Small intestine (tissue), 7 donors: ENCODE measurements at regions not wholly inside any gene's neighbourhood (a gene's known extent, or its start where the extent isn't known, plus 50 kb on each side); places are given as distances from the start of the nearest gene placed in this dataset.

Source experiments
- DNase-seq, 2 donors: peaks; one replicate each; pipeline versions ENCODE4 v3.0.0 to v3.0.0-alpha.2; 2013
- FAIRE-seq: peaks from 2 replicates; lab custom pipeline; 2012; peaks lifted over from hg19 to GRCh38; lab: Jason Lieb, UNC
- H3K27ac ChIP-seq, 3 donors: one replicate each; pipeline ENCODE4 v1.5.1; 2013; ENCODE audit warnings: low read length in 2 of 3, mild to moderate bottlenecking in 2 of 3, control low read depth in 1 of 3, inconsistent platforms in 1 of 3, low read depth in 1 of 3, moderate library complexity in 1 of 3
- H3K27me3 ChIP-seq, 3 donors: one replicate each; pipeline ENCODE4 v1.6.1; 2013; ENCODE audit warnings: low read length in 3 of 3, inconsistent platforms in 1 of 3; ENCODE audit not compliant: control insufficient read depth in 3 of 3, insufficient read depth in 3 of 3
- H3K36me3 ChIP-seq, 3 donors: one replicate each; pipeline ENCODE4 v1.6.1; 2013; ENCODE audit warnings: low read length in 3 of 3, inconsistent platforms in 1 of 3, low read depth in 1 of 3, mild to moderate bottlenecking in 1 of 3, moderate library complexity in 1 of 3; ENCODE audit not compliant: control insufficient read depth in 3 of 3, insufficient read depth in 2 of 3
- H3K4me1 ChIP-seq, 3 donors: one replicate each; pipeline ENCODE4 v1.6.1; 2013; ENCODE audit warnings: low read length in 2 of 3, inconsistent platforms in 1 of 3, low read depth in 1 of 3, mild to moderate bottlenecking in 1 of 3, moderate library complexity in 1 of 3; ENCODE audit not compliant: control insufficient read depth in 3 of 3, insufficient read depth in 2 of 3
- H3K4me3 ChIP-seq, 3 donors: one replicate each; pipeline ENCODE4 v1.5.1; 2013; ENCODE audit warnings: low read length in 3 of 3, control low read depth in 1 of 3, inconsistent platforms in 1 of 3, low read depth in 1 of 3, mild to moderate bottlenecking in 1 of 3, moderate library complexity in 1 of 3
- H3K9me3 ChIP-seq, 2 donors: one replicate each; pipeline ENCODE4 v1.6.1; 2013; ENCODE audit warnings: low read depth in 1 of 2, low read length in 1 of 2; ENCODE audit not compliant: control insufficient read depth in 2 of 2, insufficient read depth in 1 of 2
- WGBS, 3 donors: extraction: QIAGEN DNeasy Blood & Tissue Kit; methylation state at CpG; one replicate each; pipeline ENCODE4 v1.1.7; 2013; 5-methylcytosine and 5-hydroxymethylcytosine counted together
- donor health status: healthy with polysubstance abuse.
- donor health status: control.
- donor health status: control.
- donor health status: Bipolar disorder and iron deficiency.
- donor health status: healthy.

DNA sequence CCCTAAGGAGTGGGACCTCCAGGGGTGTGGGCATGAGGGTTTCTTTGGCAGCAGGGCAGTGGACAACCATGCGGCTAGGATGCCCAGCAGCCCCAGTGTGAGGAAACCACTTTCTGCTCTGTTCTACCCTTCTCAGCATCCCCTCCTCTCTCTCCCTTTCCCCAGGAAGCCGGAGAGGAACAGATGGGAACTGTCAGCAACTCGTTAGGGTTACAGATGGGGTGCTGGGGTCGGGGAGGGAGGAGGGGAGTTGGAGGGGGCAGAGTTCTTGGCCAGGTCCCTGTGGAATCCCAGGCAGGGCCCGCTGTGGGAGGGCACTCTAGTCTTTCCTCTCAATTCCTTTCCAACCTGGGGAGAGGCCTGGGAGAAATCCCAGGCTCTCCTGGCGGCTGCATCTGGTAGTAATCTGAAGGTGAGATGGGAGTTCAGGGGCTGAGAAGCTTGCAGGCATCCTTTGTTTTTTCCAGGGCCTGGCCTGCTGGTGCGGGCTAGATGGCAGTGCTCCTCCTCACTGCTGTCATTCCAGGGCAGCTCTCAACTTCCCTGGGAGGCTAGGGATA, 93.9 kb upstream of the CSF3R start:
- FAIRE-seq (no peak), DNase-seq (no peak)
- Histone ChIP-seq H3K27ac (no peak overlapping the region), H3K4me1 (no peaks in the 10 kb centered on the region), H3K9me3 (no peaks in the 10 kb centered on the region), H3K27me3 (peaks cover 0 to 4% (median 3%) of the 10 kb centered on the region in 3 donors), H3K36me3 (no peaks in the 10 kb centered on the region), H3K4me3 (no peak overlapping the region)
- 41 to 49% (median 43%) methylated on average over 7 of the region's 7 CpGs for WGBS, 3 donors

DNA sequence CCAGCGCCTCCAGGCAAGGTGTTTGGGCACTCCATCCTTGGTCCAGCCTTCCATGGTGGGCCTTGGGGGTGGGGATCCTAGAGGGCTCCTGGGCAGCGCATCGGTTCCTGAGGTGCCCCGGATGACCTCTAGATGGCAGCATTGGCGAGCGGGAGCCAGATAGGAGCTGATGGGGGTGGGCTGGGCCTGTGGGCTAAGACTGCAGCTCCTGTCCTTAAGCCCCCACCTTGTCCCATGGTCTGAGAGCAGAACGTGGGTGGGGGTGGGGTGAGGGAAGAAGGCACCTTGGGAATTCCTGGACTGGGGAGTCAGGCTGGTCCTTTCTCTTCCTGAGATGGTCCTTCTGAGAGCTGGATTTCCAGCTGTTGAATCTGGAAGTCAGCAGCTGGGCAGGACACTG, 93.4 kb upstream of the CSF3R start:
- 2% methylated on average over 7 of the region's 7 CpGs for WGBS, 3 donors
- no peak overlapping the region for H3K4me3 ChIP-seq
- H3K36me3 ChIP-seq: no peaks in the 10 kb centered on the region
- peak; percentile 24 to 40 for DNase-seq
- no peak for FAIRE-seq
- no peak overlapping the region for H3K27ac ChIP-seq
- H3K9me3 ChIP-seq: no peaks in the 10 kb centered on the region
- H3K4me1 ChIP-seq: no peaks in the 10 kb centered on the region
- peaks cover 0 to 4% (median 3%) of the 10 kb centered on the region in 3 donors for H3K27me3 ChIP-seq

GRCh38 chr1:36573445-36573844, 90.7 kb upstream of the CSF3R start:
- DNase-seq (no peak), FAIRE-seq (no peak)
- Histone ChIP-seq H3K4me3 (no peak overlapping the region), H3K9me3 (no peaks in the 10 kb centered on the region), H3K27ac (no peak overlapping the region), H3K4me1 (no peaks in the 10 kb centered on the region), H3K27me3 (peaks cover 0 to 4% (median 3%) of the 10 kb centered on the region in 3 donors), H3K36me3 (no peaks in the 10 kb centered on the region)
- 32 to 47% (median 35%) methylated on average over 6 of the region's 6 CpGs for WGBS, 3 donors

DNA sequence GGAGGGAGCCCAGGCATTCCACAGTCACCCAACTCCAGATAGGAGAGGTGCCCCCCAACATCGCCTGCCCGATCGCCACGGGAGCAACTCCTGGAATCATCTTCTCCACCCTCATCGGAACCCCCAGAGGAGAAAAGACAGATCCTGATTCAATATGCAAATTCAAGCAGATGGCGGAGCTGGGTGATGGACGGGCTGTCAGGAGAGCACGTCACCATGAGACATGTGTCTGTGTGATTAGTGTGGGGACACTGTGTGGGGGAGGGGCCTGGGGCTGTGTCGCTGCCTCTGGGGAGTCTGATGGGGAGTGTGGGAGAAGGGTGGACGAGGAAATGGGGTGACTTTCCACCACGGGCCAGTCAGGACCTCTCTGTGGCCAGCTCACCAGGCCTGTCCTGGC, 90.2 kb upstream of the CSF3R start:
- Histone ChIP-seq H3K9me3 (no peaks in the 10 kb centered on the region), H3K27me3 (peaks cover 0 to 4% (median 3%) of the 10 kb centered on the region in 3 donors), H3K36me3 (no peaks in the 10 kb centered on the region), H3K4me3 (no peak overlapping the region), H3K27ac (no peak overlapping the region), H3K4me1 (no peaks in the 10 kb centered on the region)
- DNase-seq (no peak), FAIRE-seq (no peak)
- WGBS, 3 donors: 42 to 51% (median 51%) methylated on average over 11 of the region's 11 CpGs

GRCh38 chr1:36572142-36572715, 89.5 kb upstream of the CSF3R start:
- H3K27ac ChIP-seq: no peak overlapping the region
- no peaks in the 10 kb centered on the region for H3K9me3 ChIP-seq
- no peaks in the 10 kb centered on the region for H3K4me1 ChIP-seq
- WGBS, 3 donors: 43 to 51% (median 51%) methylated on average over 15 of the region's 15 CpGs
- no peak for DNase-seq
- FAIRE-seq: no peak
- no peak overlapping the region for H3K4me3 ChIP-seq
- H3K36me3 ChIP-seq: no peaks in the 10 kb centered on the region
- H3K27me3 ChIP-seq: peaks cover 0 to 4% (median 3%) of the 10 kb centered on the region in 3 donors

DNA sequence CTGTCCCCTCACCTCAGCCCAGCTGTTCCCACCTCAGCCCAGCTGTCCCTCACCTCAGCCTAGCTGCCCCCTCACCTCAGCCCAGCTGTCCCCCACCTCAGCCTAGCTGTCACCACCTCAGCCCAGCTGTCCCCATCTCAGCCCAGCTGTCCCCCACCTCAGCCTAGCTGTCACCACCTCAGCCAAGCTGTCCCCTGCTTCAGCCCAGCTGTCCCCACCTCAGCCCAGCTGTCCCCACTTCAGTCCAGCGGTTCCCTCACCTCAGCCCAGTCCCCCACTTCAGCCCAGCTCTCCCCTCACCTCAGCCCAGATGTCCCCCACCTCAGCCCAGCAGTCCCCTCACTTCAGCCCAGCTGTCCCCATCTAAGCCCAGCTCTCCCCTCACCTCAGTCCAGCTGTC, 88.4 kb upstream of the CSF3R start:
- H3K4me1 ChIP-seq: no peaks in the 10 kb centered on the region
- no peak overlapping the region for H3K27ac ChIP-seq
- no peaks in the 10 kb centered on the region for H3K9me3 ChIP-seq
- no peak overlapping the region for H3K4me3 ChIP-seq
- no peaks in the 10 kb centered on the region for H3K36me3 ChIP-seq
- no peak for FAIRE-seq
- DNase-seq: no peak
- H3K27me3 ChIP-seq: peaks cover 0 to 4% (median 3%) of the 10 kb centered on the region in 3 donors
- WGBS, 3 donors: 66 to 67% (median 67%) methylated on average over 1 of the region's 1 CpG

GRCh38 chr1:36570478-36571060, 87.9 kb upstream of the CSF3R start:
- Histone ChIP-seq H3K27me3 (peaks cover 0 to 4% (median 3%) of the 10 kb centered on the region in 3 donors), H3K4me3 (no peak overlapping the region), H3K27ac (no peak overlapping the region), H3K4me1 (no peaks in the 10 kb centered on the region), H3K36me3 (no peaks in the 10 kb centered on the region), H3K9me3 (no peaks in the 10 kb centered on the region)
- FAIRE-seq: no peak
- WGBS, 3 donors: 78 to 90% (median 88%) methylated on average over 12 of the region's 12 CpGs
- DNase-seq: no peak

DNA sequence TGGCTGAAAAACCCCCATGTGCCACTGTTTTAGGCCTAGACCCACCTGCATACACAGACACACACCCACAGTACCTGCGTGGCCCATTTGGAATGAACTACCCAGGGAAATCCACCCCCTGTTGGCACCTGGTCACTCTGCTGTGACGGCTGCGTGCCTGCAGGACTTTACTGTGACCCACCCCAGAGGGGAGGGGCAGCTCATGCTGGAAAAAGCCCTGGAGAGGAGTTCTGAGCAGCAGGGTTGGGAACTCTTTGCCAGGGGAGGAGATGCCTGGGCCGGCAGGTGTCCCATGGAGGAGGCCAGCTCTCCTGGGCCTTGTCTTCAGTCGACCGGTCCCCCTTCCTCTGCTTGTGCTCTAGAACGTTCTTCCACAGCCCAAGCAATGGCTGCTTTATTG, 87.3 kb upstream of the CSF3R start:
- Histone ChIP-seq H3K4me1 (no peaks in the 10 kb centered on the region), H3K27me3 (peaks cover 0 to 4% (median 3%) of the 10 kb centered on the region in 3 donors), H3K27ac (no peak overlapping the region), H3K9me3 (no peaks in the 10 kb centered on the region), H3K36me3 (no peaks in the 10 kb centered on the region), H3K4me3 (no peak overlapping the region)
- WGBS, 3 donors: 35 to 60% (median 51%) methylated on average over 7 of the region's 7 CpGs
- no peak for FAIRE-seq
- DNase-seq: no peak
